Tibial nerve (tissue), 4 donors: ENCODE measurements at regions not wholly inside any gene's neighbourhood (a gene's known extent, or its start where the extent isn't known, plus 50 kb on each side); places are given as distances from the start of the nearest gene placed in this dataset.

Experiments
- DNase-seq, 2 donors: peaks; one replicate each; pipeline ENCODE4 v3.0.0-alpha.2; 2019; ENCODE audit warnings: low spot score in 2 of 2
- H3K27ac ChIP-seq, 4 donors: fragments of 200-600 bp; sonication (generic) in 3 of 4; one replicate each; pipeline ENCODE4 v1.5.1; 2017 to 2019; ENCODE audit warnings: mild to moderate bottlenecking in 1 of 4
- H3K27me3 ChIP-seq, 2 donors: fragments of 200-600 bp; sonication (generic) in 1 of 2; one replicate each; pipeline versions ENCODE4 v1.5.1 to v1.6.0; 2017 to 2019
- H3K36me3 ChIP-seq, 3 donors: fragments of 200-600 bp; sonication (generic); one replicate each; pipeline ENCODE4 v1.5.1; 2018 to 2019
- H3K4me1 ChIP-seq, 4 donors: fragments of 200-600 bp; sonication (generic) in 3 of 4; one replicate each; pipeline ENCODE4 v1.5.1; 2017 to 2019
- H3K4me3 ChIP-seq, 4 donors: fragments of 200-600 bp; sonication (generic) in 3 of 4; one replicate each; pipeline ENCODE4 v1.5.1; 2017 to 2019; ENCODE audit warnings: mild to moderate bottlenecking in 1 of 4, moderate library complexity in 1 of 4
- H3K9me3 ChIP-seq, 4 donors: fragments of 200-600 bp; sonication (generic) in 3 of 4; one replicate each; pipeline ENCODE4 v1.5.1; 2017 to 2019
- EP300 ChIP-seq, 2 donors: sonication (generic); formaldehyde crosslinking; IDR thresholded peaks; one replicate each; pipeline ENCODE4 v1.6.1; 2017; ENCODE audit warnings: antibody characterized with exemption in 2 of 2, mild to moderate bottlenecking in 1 of 2
- POLR2A ChIP-seq, 2 donors: fragments of 450-650 bp; IDR thresholded peaks; one replicate each; pipeline ENCODE4 v1.6.1; 2017; ENCODE audit warnings: antibody characterized with exemption in 2 of 2, mild to moderate bottlenecking in 2 of 2, moderate library complexity in 2 of 2
- WGBS, 2 donors: methylation state at CpG; one replicate each; pipeline ENCODE4 v1.1.5; 2018; 5-methylcytosine and 5-hydroxymethylcytosine counted together
- TF ChIP-seq, protein P1 (sequence below), 5 experiments: fragments of 200-600 bp in 3 of 5; fragments of 450-650 bp in 2 of 5; sonication (generic) in 3 of 5; IDR thresholded peaks; one replicate each; pipeline ENCODE4 v1.5.1; 2016 to 2019; ENCODE audit warnings: antibody characterized with exemption in 5 of 5, mild to moderate bottlenecking in 3 of 5, moderate library complexity in 2 of 5

DNA sequence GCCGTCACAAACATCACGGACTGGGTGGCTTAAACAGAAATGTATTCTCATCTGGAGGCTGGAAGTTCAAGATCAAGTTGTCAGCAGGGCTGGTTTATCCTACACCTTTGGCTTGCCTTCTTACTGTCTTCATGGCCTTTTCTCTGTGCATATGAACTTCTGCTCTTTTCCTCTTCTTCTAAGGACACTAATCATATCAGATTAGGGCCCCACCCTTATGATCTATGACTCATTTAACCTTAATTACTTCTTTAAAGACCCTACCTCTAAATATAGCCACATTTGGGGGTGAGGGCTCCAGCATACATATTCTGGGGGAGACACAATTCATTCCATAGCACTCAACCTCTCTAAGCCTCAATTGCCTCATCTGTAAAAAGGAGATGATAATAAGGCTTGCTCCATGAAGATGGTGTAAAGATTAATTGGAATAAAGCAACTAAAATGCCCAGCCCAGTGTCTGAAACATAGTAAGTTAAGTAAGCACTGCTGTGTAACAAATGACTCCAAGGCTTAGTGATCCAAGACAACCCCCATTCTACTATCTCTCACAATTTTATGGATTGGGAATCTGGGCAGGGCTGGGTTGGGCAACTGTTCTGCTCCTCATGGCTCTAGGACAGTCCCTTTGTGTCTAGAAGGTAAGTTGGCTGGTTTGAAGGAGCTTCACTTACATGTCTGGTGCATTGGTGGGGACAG is 119.8 kb downstream of the BANF2 start:
- Histone ChIP-seq H3K27me3 (no peaks in the 10 kb centered on the region), H3K36me3 (no peaks in the 10 kb centered on the region), H3K9me3 (peaks cover 0 to 6% (median 0%) of the 10 kb centered on the region in 4 donors), H3K4me1 (peaks cover 0 to 3% (median 0%) of the 10 kb centered on the region in 4 donors), H3K27ac (no peak overlapping the region), H3K4me3 (no peak overlapping the region)
- WGBS, 2 donors = 97 to 98% methylated on average over 2 of the region's 2 CpGs
- no peak for DNase-seq
- TF ChIP-seq POLR2A (IDR thresholded peaks at IDR 0.05) (no peak), EP300 (IDR thresholded peaks at IDR 0.05) (no peak)
- TF ChIP-seq, protein P1, sequence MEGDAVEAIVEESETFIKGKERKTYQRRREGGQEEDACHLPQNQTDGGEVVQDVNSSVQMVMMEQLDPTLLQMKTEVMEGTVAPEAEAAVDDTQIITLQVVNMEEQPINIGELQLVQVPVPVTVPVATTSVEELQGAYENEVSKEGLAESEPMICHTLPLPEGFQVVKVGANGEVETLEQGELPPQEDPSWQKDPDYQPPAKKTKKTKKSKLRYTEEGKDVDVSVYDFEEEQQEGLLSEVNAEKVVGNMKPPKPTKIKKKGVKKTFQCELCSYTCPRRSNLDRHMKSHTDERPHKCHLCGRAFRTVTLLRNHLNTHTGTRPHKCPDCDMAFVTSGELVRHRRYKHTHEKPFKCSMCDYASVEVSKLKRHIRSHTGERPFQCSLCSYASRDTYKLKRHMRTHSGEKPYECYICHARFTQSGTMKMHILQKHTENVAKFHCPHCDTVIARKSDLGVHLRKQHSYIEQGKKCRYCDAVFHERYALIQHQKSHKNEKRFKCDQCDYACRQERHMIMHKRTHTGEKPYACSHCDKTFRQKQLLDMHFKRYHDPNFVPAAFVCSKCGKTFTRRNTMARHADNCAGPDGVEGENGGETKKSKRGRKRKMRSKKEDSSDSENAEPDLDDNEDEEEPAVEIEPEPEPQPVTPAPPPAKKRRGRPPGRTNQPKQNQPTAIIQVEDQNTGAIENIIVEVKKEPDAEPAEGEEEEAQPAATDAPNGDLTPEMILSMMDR (IDR thresholded peaks at IDR 0.05) = no peak

DNA sequence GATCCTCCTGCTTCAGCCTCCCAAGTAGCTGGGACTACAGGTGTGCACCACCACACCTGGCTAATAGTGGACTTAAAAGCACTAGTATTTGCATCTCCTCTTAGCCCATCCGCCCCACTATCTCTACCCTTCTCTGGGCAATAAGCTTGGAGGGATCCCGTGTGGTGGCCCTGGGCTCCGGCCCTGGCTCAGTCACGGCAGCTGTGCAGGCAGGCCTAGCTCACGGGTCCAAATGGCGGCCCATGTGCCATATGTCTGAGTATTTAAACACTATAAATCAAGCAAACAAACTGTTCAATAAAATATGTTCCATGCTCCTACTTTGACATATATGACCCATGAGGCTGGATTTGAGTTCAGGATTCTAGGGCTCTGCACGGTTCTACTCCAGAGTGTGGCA is 118.4 kb downstream of the BANF2 start:
- Histone ChIP-seq H3K4me1 (peaks cover 0 to 3% (median 0%) of the 10 kb centered on the region in 4 donors), H3K27ac (no peak overlapping the region), H3K9me3 (peaks cover 0 to 6% (median 0%) of the 10 kb centered on the region in 4 donors), H3K36me3 (no peaks in the 10 kb centered on the region), H3K27me3 (no peaks in the 10 kb centered on the region), H3K4me3 (no peak overlapping the region)
- WGBS, 2 donors = 98 to 99% methylated on average over 7 of the region's 7 CpGs
- TF ChIP-seq POLR2A (IDR thresholded peaks at IDR 0.05) (no peak), EP300 (IDR thresholded peaks at IDR 0.05) (no peak)
- TF ChIP-seq, protein P1 (IDR thresholded peaks at IDR 0.05) = no peak
- DNase-seq = no peak

DNA sequence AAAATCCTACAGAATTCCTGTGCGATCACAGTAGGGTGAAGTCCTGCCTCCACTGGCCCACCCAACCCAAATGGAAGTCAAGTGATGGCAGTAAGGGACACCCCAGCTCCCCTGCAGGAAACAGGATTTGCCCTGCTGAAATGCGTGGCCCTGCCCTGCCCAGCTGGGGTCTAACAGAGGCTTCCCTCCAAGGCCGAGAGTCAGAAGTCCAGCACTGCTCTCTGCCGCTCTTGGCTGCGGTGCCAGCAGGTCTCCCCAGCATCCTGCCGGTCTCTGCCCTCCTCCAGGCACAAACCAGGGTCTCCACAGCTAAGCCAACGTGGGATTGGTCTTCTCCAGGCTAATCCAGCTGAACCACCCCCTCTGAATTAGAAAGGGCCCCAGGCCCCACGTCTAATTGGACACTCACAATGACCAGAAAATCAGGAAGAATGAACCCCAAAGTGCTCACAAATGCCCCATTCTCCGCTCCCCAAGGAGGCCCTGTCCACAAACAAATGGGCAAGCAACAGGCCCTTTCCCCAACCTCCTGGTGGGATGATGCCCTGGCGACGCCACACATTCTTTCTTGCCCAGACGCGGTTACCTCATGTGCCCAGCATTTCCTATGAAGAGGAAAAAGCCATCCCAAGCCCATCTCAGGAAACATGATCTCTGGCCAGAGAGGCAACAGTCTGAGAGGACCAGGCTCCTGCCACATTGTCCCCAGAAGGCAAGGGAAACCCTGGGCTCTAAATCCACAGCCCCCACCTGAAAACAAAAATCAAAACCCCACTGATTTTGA is 117.2 kb downstream of the BANF2 start:
- H3K36me3 ChIP-seq = no peaks in the 10 kb centered on the region
- TF ChIP-seq, protein P1 (IDR thresholded peaks at IDR 0.05) = no peak
- no peak for TF ChIP-seq EP300 (IDR thresholded peaks at IDR 0.05)
- no peak for TF ChIP-seq POLR2A (IDR thresholded peaks at IDR 0.05)
- H3K27ac ChIP-seq = no peak overlapping the region
- H3K27me3 ChIP-seq = no peaks in the 10 kb centered on the region
- peaks cover 0 to 3% (median 0%) of the 10 kb centered on the region in 4 donors for H3K4me1 ChIP-seq
- WGBS, 2 donors = 70 to 82% methylated on average over 12 to 13 of the region's 13 CpGs
- no peak overlapping the region for H3K4me3 ChIP-seq
- peaks cover 0 to 6% (median 0%) of the 10 kb centered on the region in 4 donors for H3K9me3 ChIP-seq
- DNase-seq = no peak

DNA sequence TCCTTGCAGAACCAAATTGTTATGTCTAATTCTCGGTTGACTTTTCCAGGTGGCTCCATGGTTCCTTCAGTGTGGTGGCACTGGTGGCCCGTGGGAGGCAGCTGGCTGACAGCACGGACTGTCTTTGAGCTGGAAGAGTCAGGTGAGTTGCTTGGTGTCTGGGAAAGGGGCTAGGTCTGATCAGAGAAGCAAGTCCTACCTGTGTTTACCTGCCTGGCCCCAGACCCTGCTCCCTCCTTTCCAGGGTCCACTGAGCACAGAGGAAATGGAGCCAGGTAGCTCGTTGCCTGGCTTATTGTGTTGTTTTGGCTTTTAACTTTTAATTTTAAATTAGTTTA is 111.8 kb downstream of the BANF2 start:
- Histone ChIP-seq H3K27me3 (no peaks in the 10 kb centered on the region), H3K9me3 (no peaks in the 10 kb centered on the region), H3K27ac (no peak overlapping the region), H3K4me3 (no peak overlapping the region), H3K4me1 (peaks cover 0 to 42% (median 30%) of the 10 kb centered on the region in 4 donors), H3K36me3 (no peaks in the 10 kb centered on the region)
- TF ChIP-seq EP300 (IDR thresholded peaks at IDR 0.05) = no peak
- TF ChIP-seq, protein P1 (IDR thresholded peaks at IDR 0.05) = no peak
- TF ChIP-seq POLR2A (IDR thresholded peaks at IDR 0.05) = no peak
- 82 to 90% methylated on average over 4 of the region's 4 CpGs for WGBS, 2 donors
- DNase-seq = no peak
